Effector memory CD4-positive, alpha-beta T cell (primary cell): ENCODE measurements at regions not wholly inside any gene's neighbourhood (a gene's known extent, or its start where the extent isn't known, plus 50 kb on each side); places are given as distances from the start of the nearest gene placed in this dataset.
A peak's percentile ranks its signal among the peaks of the same experiment; 100 is the strongest.
"Not testable (repeated sequence)": the region's sequence is repeated elsewhere in the genome, so short reads cannot be mapped to it uniquely, and the experiment has no call there.

ENCODE experiments used
- DNase-seq, 3 donors: peaks; one replicate each; pipeline ENCODE4 v3.0.0-alpha.2; 2020
- H3K27ac ChIP-seq: 2 replicates; pipeline ENCODE4 v1.7.0; 2013; ENCODE audit warnings: mild to moderate bottlenecking, low read length, moderate library complexity; ENCODE audit not compliant: insufficient read depth, poor library complexity, severe bottlenecking
- H3K27me3 ChIP-seq: replicated peaks from 2 replicates; pipeline ENCODE4 v1.7.0; 2013; ENCODE audit warnings: mild to moderate bottlenecking, low read length; ENCODE audit not compliant: insufficient read depth, control insufficient read depth, poor library complexity, severe bottlenecking
- H3K36me3 ChIP-seq: 2 replicates; pipeline ENCODE4 v1.7.0; 2013; ENCODE audit warnings: mild to moderate bottlenecking, low read length, moderate library complexity; ENCODE audit not compliant: control insufficient read depth, insufficient read depth
- H3K4me1 ChIP-seq: 2 replicates; pipeline ENCODE4 v1.7.0; 2013; ENCODE audit warnings: low read length, mild to moderate bottlenecking; ENCODE audit not compliant: control insufficient read depth, insufficient read depth, poor library complexity, severe bottlenecking
- H3K4me3 ChIP-seq: 2 replicates; pipeline ENCODE4 v1.7.0; 2013; ENCODE audit warnings: low read length, low read depth, mild to moderate bottlenecking; ENCODE audit not compliant: insufficient read depth, poor library complexity, severe bottlenecking
- H3K9me3 ChIP-seq: 2 replicates; pipeline ENCODE4 v1.7.0; 2013; ENCODE audit warnings: mild to moderate bottlenecking, low read length, moderate library complexity; ENCODE audit not compliant: control insufficient read depth

DNA sequence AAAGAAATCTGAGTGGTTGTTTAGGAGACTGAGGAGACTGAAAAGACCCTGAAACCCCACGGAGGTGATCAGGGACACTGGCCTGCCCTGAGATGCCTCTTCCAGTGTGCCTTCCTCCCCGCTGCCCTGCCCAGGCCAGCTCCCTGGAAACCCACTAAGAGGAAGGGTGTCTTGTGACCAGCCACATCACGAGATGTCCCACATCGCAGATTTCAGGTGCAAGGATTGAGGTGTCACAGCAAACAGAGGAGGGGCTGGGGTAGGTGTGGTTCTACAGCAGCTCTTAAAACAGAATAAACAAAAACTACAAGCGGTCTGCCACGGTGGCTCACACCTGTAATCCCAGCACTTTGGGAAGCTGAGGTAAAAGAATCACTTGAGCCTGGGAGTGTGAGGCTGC is 184.3 kb upstream of the C14orf180 start:
- H3K4me1 ChIP-seq = peaks cover 70% of the 10 kb centered on the region
- H3K9me3 ChIP-seq = no peaks in the 10 kb centered on the region

GRCh38 chr14:104395941-104396681 is 183.5 kb upstream of the C14orf180 start:
- no peak overlapping the region for H3K27ac ChIP-seq
- H3K4me1 ChIP-seq = peaks cover 62% of the 10 kb centered on the region
- no peaks in the 10 kb centered on the region for H3K36me3 ChIP-seq
- H3K4me3 ChIP-seq = no peak overlapping the region
- no peak for DNase-seq
- H3K9me3 ChIP-seq = no peaks in the 10 kb centered on the region
- no peaks in the 10 kb centered on the region for H3K27me3 ChIP-seq

More for the DNA sequence above, 184.3 kb upstream of the C14orf180 start:
- Histone ChIP-seq H3K27ac (no peak overlapping the region), H3K36me3 (no peaks in the 10 kb centered on the region), H3K27me3 (no peaks in the 10 kb centered on the region), H3K4me3 (no peak overlapping the region)
- DNase-seq = no peak

DNA sequence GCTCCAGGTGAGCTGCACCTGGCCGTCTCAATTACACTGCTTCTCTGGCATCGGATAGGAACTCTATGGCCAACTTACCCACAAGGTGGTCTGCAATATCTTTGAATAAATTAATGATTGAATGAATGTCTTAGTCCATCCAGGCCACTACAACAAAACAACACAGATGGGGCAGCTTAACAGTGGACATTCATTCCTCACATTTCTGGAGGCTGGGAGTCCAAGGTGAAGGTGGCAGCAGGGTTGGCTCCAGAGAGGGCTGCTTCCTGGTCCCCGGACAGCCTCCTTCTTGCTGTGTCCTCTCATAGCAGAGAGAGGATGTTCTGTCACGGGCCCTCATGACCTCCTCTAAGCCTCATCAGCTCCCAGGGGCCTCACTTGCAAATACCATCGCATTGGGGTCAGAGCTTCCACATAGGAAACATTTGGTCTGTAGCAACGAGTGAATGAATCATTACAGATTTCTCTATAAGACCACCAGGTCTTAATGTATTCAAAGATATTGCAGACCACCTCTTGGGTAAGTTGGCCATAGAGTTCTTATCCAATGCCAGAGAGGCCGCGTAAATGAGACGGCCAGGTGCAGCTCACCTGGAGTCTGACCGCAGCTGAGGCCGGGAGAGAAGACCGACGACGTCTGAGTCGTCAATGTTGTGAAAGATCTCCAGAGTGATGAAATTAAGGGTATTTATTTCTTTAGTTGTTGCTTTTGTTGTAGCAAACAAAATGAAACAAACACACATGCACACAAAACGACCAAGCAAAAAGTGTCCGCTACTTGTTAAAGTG is 182.7 kb upstream of the C14orf180 start:
- Histone ChIP-seq H3K27ac (no peak overlapping the region), H3K9me3 (no peaks in the 10 kb centered on the region), H3K27me3 (no peaks in the 10 kb centered on the region), H3K36me3 (no peaks in the 10 kb centered on the region), H3K4me1 (peaks cover 54% of the 10 kb centered on the region), H3K4me3 (no peak overlapping the region)
- no peak for DNase-seq

DNA sequence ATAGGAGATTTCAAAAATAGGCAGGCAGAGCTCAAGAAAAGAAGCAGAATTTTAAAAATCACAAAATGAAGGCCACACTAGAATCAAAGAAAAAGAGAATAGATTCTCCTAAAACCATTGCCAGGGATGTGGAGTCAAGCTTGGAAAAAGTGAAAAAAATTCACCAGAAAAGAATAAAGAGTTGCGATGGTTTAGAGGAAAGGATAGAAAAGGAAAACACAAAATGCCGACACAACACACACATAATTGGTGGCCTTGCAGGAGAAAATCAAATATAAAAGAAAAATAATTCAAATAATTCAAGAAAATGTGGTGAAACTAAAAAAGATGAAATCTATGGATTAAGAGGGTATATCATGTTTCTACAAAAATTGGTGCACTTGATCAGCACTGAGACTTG is 181.6 kb upstream of the C14orf180 start:
- H3K36me3 ChIP-seq = no peaks in the 10 kb centered on the region
- DNase-seq = no peak
- no peak overlapping the region for H3K4me3 ChIP-seq
- no peak overlapping the region for H3K27ac ChIP-seq
- peaks cover 44% of the 10 kb centered on the region for H3K4me1 ChIP-seq
- H3K9me3 ChIP-seq = no peaks in the 10 kb centered on the region
- H3K27me3 ChIP-seq = no peaks in the 10 kb centered on the region

DNA sequence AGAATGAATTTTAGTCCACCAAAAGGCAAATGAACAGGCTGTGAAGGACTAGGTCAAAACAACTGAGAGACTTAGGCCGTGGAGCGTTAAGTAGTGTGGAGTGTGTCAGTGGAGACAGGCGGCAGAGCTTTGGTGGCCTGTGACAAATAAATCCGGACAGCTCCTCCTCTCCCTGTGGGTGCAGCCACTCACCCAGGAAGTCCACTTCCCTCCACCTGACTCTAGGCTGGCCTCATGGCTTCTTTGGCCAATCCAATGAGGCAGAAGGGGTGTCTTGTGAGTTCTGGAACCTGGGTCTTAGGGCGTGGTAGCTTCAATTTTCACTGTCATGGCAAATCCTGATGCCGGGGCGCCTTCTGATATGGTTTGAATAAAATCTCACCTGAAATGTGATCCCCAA is 180.9 kb upstream of the C14orf180 start:
- DNase-seq = no peak
- Histone ChIP-seq H3K4me3 (no peak overlapping the region), H3K9me3 (no peaks in the 10 kb centered on the region), H3K36me3 (no peaks in the 10 kb centered on the region), H3K27me3 (no peaks in the 10 kb centered on the region), H3K4me1 (peaks cover 37% of the 10 kb centered on the region), H3K27ac (no peak overlapping the region)

- Histone ChIP-seq H3K27me3 (no peaks in the 10 kb centered on the region), H3K36me3 (no peaks in the 10 kb centered on the region), H3K27ac (no peak overlapping the region), H3K9me3 (no peaks in the 10 kb centered on the region), H3K4me1 (peaks cover 27% of the 10 kb centered on the region), H3K4me3 (no peak overlapping the region)
- DNase-seq = peak in 1 of 3 donors; percentile 19
Observed at GRCh38 chr14:104399432-104400155, 180.0 kb upstream of the C14orf180 start.

DNA sequence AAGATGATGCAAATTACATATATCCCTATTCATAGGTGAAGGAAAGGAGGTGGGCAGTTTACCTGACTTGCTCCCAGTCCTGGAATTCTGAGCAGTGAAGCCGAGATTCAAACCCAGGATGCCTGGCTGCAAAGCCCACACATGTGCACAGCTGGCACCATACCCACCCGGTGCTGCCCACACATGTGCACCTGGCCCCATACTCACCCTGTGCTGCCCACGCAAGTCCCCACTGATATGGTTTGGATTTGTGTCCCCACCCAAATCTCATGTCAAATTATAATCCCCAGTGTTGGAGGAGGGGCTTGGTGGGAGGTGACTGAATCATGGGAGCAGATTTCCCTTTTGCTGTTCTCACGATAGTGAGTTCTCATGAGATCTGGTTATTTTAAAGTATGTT is 179.2 kb upstream of the C14orf180 start:
- Histone ChIP-seq H3K9me3 (no peaks in the 10 kb centered on the region), H3K4me1 (peaks cover 20% of the 10 kb centered on the region), H3K36me3 (no peaks in the 10 kb centered on the region), H3K4me3 (no peak overlapping the region), H3K27me3 (no peaks in the 10 kb centered on the region), H3K27ac (no peak overlapping the region)
- no peak for DNase-seq

GRCh38 chr14:104401785-104402184 is 177.8 kb upstream of the C14orf180 start:
- Histone ChIP-seq H3K36me3 (no peaks in the 10 kb centered on the region), H3K4me1 (peaks cover 9% of the 10 kb centered on the region), H3K4me3 (no peak overlapping the region), H3K27ac (no peak overlapping the region), H3K27me3 (no peaks in the 10 kb centered on the region), H3K9me3 (no peaks in the 10 kb centered on the region)
- no peak for DNase-seq

GRCh38 chr14:104402303-104402702 is 177.3 kb upstream of the C14orf180 start:
- not testable (repeated sequence) for H3K4me3 ChIP-seq, H3K27ac ChIP-seq, H3K27me3 ChIP-seq, DNase-seq, H3K4me1 ChIP-seq, H3K36me3 ChIP-seq, H3K9me3 ChIP-seq
